H1 (cell line): ENCODE measurements at regions not wholly inside any gene's neighbourhood (a gene's known extent, or its start where the extent isn't known, plus 50 kb on each side); places are given as distances from the start of the nearest gene placed in this dataset.

Experiments
- CTCF ChIA-PET: fragments of 300-600 bp; sonication (Branson Sonifier 250); formaldehyde crosslinking; loops from one replicate; lab custom pipeline; 2021; ENCODE audit not compliant: partially characterized antibody; lab: Charles Lee
- POLR2A ChIA-PET: fragments of 300-600 bp; sonication (Branson Sonifier 250); formaldehyde crosslinking; loops from one replicate; lab custom pipeline; 2021; ENCODE audit warnings: inconsistent platforms; ENCODE audit not compliant: partially characterized antibody; lab: Charles Lee
- DNase-seq, 2 experiments: peaks; one replicate each; pipeline versions ENCODE4 v3.0.0 to v3.0.0-alpha.2; 2010 to 2022; ENCODE audit warnings: low spot score in 2 of 2, low read depth in 1 of 2, mixed read lengths in 1 of 2
- FAIRE-seq: peaks from 2 replicates; lab custom pipeline; 2011; peaks lifted over from hg19 to GRCh38; lab: Jason Lieb, UNC
- H2AFZ ChIP-seq: 2 replicates; pipeline ENCODE4 v1.8.1; 2012; ENCODE audit warnings: low read length, inconsistent platforms
- H2AK5ac ChIP-seq: 2 replicates; pipeline ENCODE4 v1.6.1; 2013; ENCODE audit warnings: low read depth, low read length
- H2BK120ac ChIP-seq: replicated peaks from 2 replicates; pipeline ENCODE3; 2013; ENCODE audit warnings: low read depth, low read length, inconsistent platforms
- H2BK12ac ChIP-seq: 2 replicates; pipeline ENCODE4 v1.6.1; 2013; ENCODE audit warnings: low read depth, low read length
- H2BK15ac ChIP-seq: 2 replicates; pipeline ENCODE4 v1.6.1; 2013; ENCODE audit warnings: low read length
- H2BK20ac ChIP-seq: 2 replicates; pipeline ENCODE4 v1.6.1; 2013; ENCODE audit warnings: low read length
- H2BK5ac ChIP-seq: 2 replicates; pipeline ENCODE4 v1.6.1; 2013; ENCODE audit warnings: low read depth, low read length
- H3K14ac ChIP-seq: 2 replicates; pipeline ENCODE4 v1.6.1; 2013; ENCODE audit warnings: inconsistent platforms; ENCODE audit not compliant: insufficient read length
- H3K18ac ChIP-seq: 2 replicates; pipeline ENCODE4 v1.6.1; 2013; ENCODE audit warnings: low read length; ENCODE audit errors: extremely low read depth
- H3K23ac ChIP-seq: 2 replicates; pipeline ENCODE4 v1.6.1; 2013; ENCODE audit warnings: inconsistent platforms; ENCODE audit not compliant: insufficient read length
- H3K23me2 ChIP-seq: 2 replicates; pipeline ENCODE4 v1.6.1; 2013; ENCODE audit warnings: low read depth, low read length
- H3K27ac ChIP-seq: 2 replicates; pipeline ENCODE4 v1.6.1; 2011; ENCODE audit warnings: low read depth, low read length, inconsistent platforms
- H3K27me3 ChIP-seq, 4 experiments: replicated peaks in 1 of 4; 1 replicate in 1 of 4; 2 replicates in 3 of 4; pipeline versions ENCODE4 v1.6.1 to v1.8.1; 2011 to 2013; ENCODE audit warnings: low read length in 3 of 4, mild to moderate bottlenecking in 3 of 4, inconsistent platforms in 2 of 4, mixed read lengths in 2 of 4, moderate library complexity in 1 of 4; ENCODE audit not compliant: control insufficient read depth in 3 of 4, insufficient read depth in 3 of 4; ENCODE audit errors: extremely low read depth in 1 of 4
- H3K36me3 ChIP-seq, 4 experiments: 2 replicates each; pipeline versions ENCODE4 v1.6.1 to v1.8.1; 2011 to 2013; ENCODE audit warnings: mild to moderate bottlenecking in 4 of 4, low read length in 3 of 4, moderate library complexity in 2 of 4, control low read depth in 1 of 4, inconsistent platforms in 1 of 4; ENCODE audit not compliant: insufficient read depth in 4 of 4, control insufficient read depth in 2 of 4
- H3K4ac ChIP-seq: replicated peaks from 2 replicates; pipeline ENCODE3; 2013; ENCODE audit warnings: low read length, low read depth, mixed read lengths, inconsistent platforms; ENCODE audit not compliant: insufficient read length
- H3K4me1 ChIP-seq, 4 experiments: replicated peaks in 1 of 4; 1 replicate in 1 of 4; 2 replicates in 3 of 4; pipeline versions ENCODE4 v1.6.1 to v1.8.1; 2011 to 2013; ENCODE audit warnings: low read length in 3 of 4, inconsistent platforms in 2 of 4, mixed read lengths in 1 of 4; ENCODE audit not compliant: insufficient read depth in 4 of 4, control insufficient read depth in 3 of 4
- H3K4me2 ChIP-seq, 2 experiments: 2 replicates each; pipeline versions ENCODE4 v1.6.1 to v1.8.1; 2011 to 2013; ENCODE audit warnings: low read depth in 2 of 2, low read length in 2 of 2, control low read depth in 1 of 2, inconsistent platforms in 1 of 2, mild to moderate bottlenecking in 1 of 2; ENCODE audit not compliant: insufficient read depth in 1 of 2
- H3K4me3 ChIP-seq, 4 experiments: fragments of 200-600, 300-600 bp in 1 of 4; sonication (generic), shearing (Covaris generic), sonication (Bioruptor Twin) in 1 of 4; 2 replicates each; pipeline versions ENCODE4 v1.5.1 to v1.8.1; 2011 to 2016; ENCODE audit warnings: low read length in 4 of 4, low read depth in 3 of 4, control low read depth in 2 of 4, inconsistent platforms in 2 of 4, mild to moderate bottlenecking in 2 of 4, mixed read lengths in 1 of 4, moderate library complexity in 1 of 4; ENCODE audit not compliant: insufficient read depth in 2 of 4; ENCODE audit errors: extremely low read depth in 1 of 4
- H3K56ac ChIP-seq: replicated peaks from 2 replicates; pipeline ENCODE3; 2013; ENCODE audit warnings: low read depth, mild to moderate bottlenecking, mixed read lengths, low read length, inconsistent platforms; ENCODE audit not compliant: insufficient read length
- H3K79me1 ChIP-seq: 2 replicates; pipeline ENCODE4 v1.6.1; 2013; ENCODE audit warnings: low read depth, low read length, control low read depth
- H3K79me2 ChIP-seq, 2 experiments: 2 replicates each; pipeline versions ENCODE4 v1.6.1 to v1.8.1; 2012 to 2013; ENCODE audit warnings: low read length in 2 of 2, mild to moderate bottlenecking in 2 of 2, inconsistent platforms in 1 of 2; ENCODE audit not compliant: insufficient read depth in 2 of 2, control insufficient read depth in 1 of 2
- H3K9ac ChIP-seq, 4 experiments: replicated peaks in 1 of 4; 1 replicate in 1 of 4; 2 replicates in 3 of 4; pipeline versions ENCODE4 v1.6.1 to v1.8.1; 2011 to 2013; ENCODE audit warnings: low read depth in 3 of 4, low read length in 3 of 4, control low read depth in 2 of 4, mild to moderate bottlenecking in 2 of 4, moderate library complexity in 2 of 4, inconsistent platforms in 1 of 4; ENCODE audit errors: extremely low read depth in 1 of 4
- H3K9me3 ChIP-seq, 2 experiments: 2 replicates each; pipeline versions ENCODE4 v1.6.1 to v1.8.1; 2012 to 2013; ENCODE audit warnings: mild to moderate bottlenecking in 2 of 2, moderate library complexity in 2 of 2, control low read depth in 1 of 2, inconsistent platforms in 1 of 2, low read depth in 1 of 2, low read length in 1 of 2, mixed read lengths in 1 of 2; ENCODE audit not compliant: insufficient read depth in 2 of 2
- H4K20me1 ChIP-seq, 2 experiments: replicated peaks in 1 of 2; 2 replicates each; pipeline versions ENCODE3 to v1.8.1; 2011 to 2013; ENCODE audit warnings: inconsistent platforms in 2 of 2, low read length in 2 of 2, mild to moderate bottlenecking in 1 of 2; ENCODE audit not compliant: insufficient read depth in 2 of 2, control insufficient read depth in 1 of 2
- H4K5ac ChIP-seq: 2 replicates; pipeline ENCODE4 v1.6.1; 2013; ENCODE audit warnings: low read length, low read depth, mixed read lengths, inconsistent platforms; ENCODE audit not compliant: insufficient read length
- H4K8ac ChIP-seq: 2 replicates; pipeline ENCODE4 v1.8.0; 2013; ENCODE audit warnings: mild to moderate bottlenecking, moderate library complexity, low read length, inconsistent platforms; ENCODE audit not compliant: insufficient read depth; ENCODE audit errors: extremely low read depth
- H4K91ac ChIP-seq: replicated peaks from 2 replicates; pipeline ENCODE3; 2013; ENCODE audit warnings: low read length, mixed read lengths, inconsistent platforms; ENCODE audit not compliant: insufficient read length
- KDM5A ChIP-seq: fragments of 200-600 bp; IDR thresholded peaks from 2 replicates; pipeline ENCODE4 v1.7.1; 2012; ENCODE audit warnings: mild to moderate bottlenecking, low read length, inconsistent platforms, mixed read lengths
- POLR2A ChIP-seq, 2 experiments: IDR thresholded peaks; 1 replicate in 1 of 2; 2 replicates in 1 of 2; pipeline ENCODE4 v1.6.1; 2011; ENCODE audit warnings: low read depth in 2 of 2, low read length in 2 of 2, mild to moderate bottlenecking in 2 of 2; ENCODE audit errors: control extremely low read depth in 1 of 2
- WGBS, 2 experiments: shearing (Covaris generic) in 1 of 2; methylation state at CpG; one replicate each; pipeline versions ENCODE4 v1.1.6 to v1.1.7; 2013 to 2015; ENCODE audit warnings: low lambda C conversion rate in 2 of 2, mixed read lengths in 2 of 2, inconsistent platforms in 1 of 2, low coverage in 1 of 2, missing lambda C conversion rate in 1 of 2; ENCODE audit not compliant: insufficient replicate concordance in 2 of 2, insufficient coverage in 1 of 2, insufficient read length in 1 of 2; ENCODE audit errors: extremely low coverage in 1 of 2, missing lambda C conversion rate in 1 of 2; 5-methylcytosine and 5-hydroxymethylcytosine counted together

DNA sequence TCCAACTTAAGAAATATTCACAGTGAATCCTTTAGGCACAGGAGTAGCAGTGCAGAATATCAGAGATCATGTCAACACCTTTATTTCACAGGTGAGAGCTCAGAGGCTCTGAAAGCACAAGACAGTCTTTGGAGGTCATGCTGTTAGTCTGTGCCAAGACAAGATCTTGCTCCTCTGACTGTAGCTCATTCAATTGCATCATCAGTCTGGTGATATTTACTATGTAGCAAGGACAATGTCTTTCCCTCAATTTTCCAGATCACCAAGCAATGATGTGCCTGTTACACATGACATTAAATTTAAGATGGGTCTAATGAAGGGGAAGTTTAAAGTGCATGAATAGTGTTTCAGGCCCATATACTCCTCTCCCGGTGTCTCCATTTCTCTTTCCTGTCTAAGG, 277.5 kb downstream of the IL15 start:
- Histone ChIP-seq H2AK5ac (no peak overlapping the region), H3K4me1 (no peaks in the 10 kb centered on the region), H4K20me1 (no peaks in the 10 kb centered on the region), H4K5ac (no peak overlapping the region), H3K9ac (no peak overlapping the region), H3K79me2 (no peaks in the 10 kb centered on the region), H4K8ac (no peak overlapping the region), H3K4ac (no peak overlapping the region), H3K27ac (no peak overlapping the region), H3K27me3 (no peaks in the 10 kb centered on the region), H2BK20ac (no peak overlapping the region), H2BK120ac (no peak overlapping the region), H2BK12ac (no peak overlapping the region), H3K18ac (no peak overlapping the region), H3K23ac (no peak overlapping the region), H3K4me2 (no peak overlapping the region), H3K56ac (no peak overlapping the region), H2AFZ (peak overlapping the region; percentile 65), H3K36me3 (no peaks in the 10 kb centered on the region), H3K9me3 (no peaks in the 10 kb centered on the region), H3K23me2 (no peaks in the 10 kb centered on the region), H3K4me3 (no peak overlapping the region), H2BK15ac (no peak overlapping the region), H3K14ac (no peak overlapping the region), H4K91ac (no peak overlapping the region), H3K79me1 (no peaks in the 10 kb centered on the region), H2BK5ac (no peak overlapping the region)
- CTCF ChIA-PET: interaction anchor here (1.2 kb wide), 1 partner anchor 39 kb away, joined by 3 read pairs; no protein-coding TSS in a partner anchor
- FAIRE-seq (no peak), DNase-seq (no peak)
- no peak for TF ChIP-seq KDM5A
- TF ChIP-seq POLR2A (IDR thresholded peaks at IDR 0.05; ENCODE audit: control extremely low read depth in 1 of 2, low read depth in 2 of 2, low read length in 2 of 2): no peak
- POLR2A ChIA-PET: no interaction called here
- 88% methylated on average over 1 of the region's 1 CpG; no CpG with 5 or more reads in 1 of the 2 experiments for WGBS, 2 experiments
